Cardiac fibroblast (primary cell): ENCODE measurements at regions not wholly inside any gene's neighbourhood (a gene's known extent, or its start where the extent isn't known, plus 50 kb on each side); places are given as distances from the start of the nearest gene placed in this dataset.
"Not testable (repeated sequence)": the region's sequence is repeated elsewhere in the genome, so short reads cannot be mapped to it uniquely, and the experiment has no call there.

ENCODE experiments used
- DNase-seq, 2 donors: peaks; one replicate each; pipeline versions ENCODE4 v3.0.0 to v3.0.0-alpha.2; 2010; ENCODE audit warnings: low read depth in 2 of 2
- H3K4me3 ChIP-seq, 2 donors: replicated peaks in 1 of 2; 1 replicate in 1 of 2; 2 replicates in 1 of 2; pipeline ENCODE4 v1.5.1; 2011; ENCODE audit warnings: low read depth in 2 of 2, low read length in 2 of 2, mild to moderate bottlenecking in 2 of 2, moderate library complexity in 1 of 2
- CTCF ChIP-seq: IDR thresholded peaks from one replicate; pipeline ENCODE4 v1.5.1; 2011; ENCODE audit warnings: low read depth, mild to moderate bottlenecking, low read length, inconsistent platforms

GRCh38 chr5:63008195-63008594, 429.6 kb downstream of the LRRC70 start:
- no peak overlapping the region for H3K4me3 ChIP-seq
- TF ChIP-seq CTCF, result no peak
- DNase-seq, result no peak

DNA sequence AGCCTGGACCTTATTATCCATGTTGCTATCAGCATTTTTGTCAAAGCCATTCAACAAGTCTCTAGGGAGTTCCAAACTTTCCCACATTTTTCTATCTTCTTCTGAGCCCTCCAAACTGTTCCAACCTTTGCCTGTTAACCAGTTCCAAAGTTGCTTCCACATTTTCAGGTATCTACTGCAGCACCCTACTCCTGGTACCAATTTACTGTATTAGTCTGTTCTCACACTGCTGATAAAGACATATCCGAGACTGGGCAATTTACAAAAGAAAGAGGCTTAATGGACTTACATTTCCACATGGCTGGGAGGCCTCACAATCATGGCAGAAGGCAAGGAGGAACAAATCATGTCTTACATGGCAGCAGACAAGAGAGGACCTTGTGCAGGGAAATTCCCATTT, 416.2 kb downstream of the LRRC70 start:
- DNase-seq, H3K4me3 ChIP-seq: not testable (repeated sequence)

DNA sequence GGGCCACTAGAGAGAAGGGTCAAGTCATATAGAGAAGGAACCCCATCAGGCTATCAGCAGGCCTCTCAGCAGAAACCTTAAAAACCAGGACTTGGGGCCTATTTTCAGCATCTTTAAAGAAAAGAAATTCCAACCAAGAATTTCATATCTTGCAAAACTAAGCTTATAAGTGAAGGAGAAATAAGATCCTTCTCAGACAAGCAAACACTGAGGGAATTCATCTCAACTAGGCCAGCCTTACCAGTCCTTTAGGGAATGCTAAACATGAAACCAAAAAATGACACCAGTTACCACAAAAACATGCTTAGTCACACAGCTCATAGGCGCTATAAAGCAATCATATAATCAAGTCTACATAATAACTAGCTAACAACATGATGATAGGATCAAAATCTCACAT, 407.1 kb downstream of the LRRC70 start:
- TF ChIP-seq CTCF, result no peak
- H3K4me3 ChIP-seq, result no peak overlapping the region
- DNase-seq, result no peak

DNA sequence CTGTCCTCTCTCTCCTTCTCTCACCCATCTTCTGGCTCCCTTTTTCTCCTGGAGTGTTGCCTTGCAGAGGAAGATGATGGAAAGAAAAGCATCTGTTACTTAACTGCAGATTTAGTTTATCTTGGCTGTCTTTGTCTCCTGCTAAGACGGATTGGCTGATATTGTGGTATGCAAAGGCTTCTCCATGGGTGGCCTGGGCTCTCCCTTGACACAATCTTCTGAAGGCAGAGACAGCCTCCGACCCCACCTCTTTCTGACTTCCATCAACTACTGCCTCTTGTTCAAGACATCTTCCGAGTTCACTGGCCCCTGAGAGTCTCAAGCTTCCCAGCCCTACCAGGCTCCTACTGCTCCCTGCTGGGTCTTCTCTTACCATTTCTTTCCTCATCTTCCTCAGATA, 403.7 kb downstream of the LRRC70 start:
- no peak for DNase-seq
- no peak overlapping the region for H3K4me3 ChIP-seq
- no peak for TF ChIP-seq CTCF

- no peak for TF ChIP-seq CTCF
- no peak overlapping the region for H3K4me3 ChIP-seq
- DNase-seq, result no peak
Measured at GRCh38 chr5:62980884-62981283, 402.3 kb downstream of the LRRC70 start.

GRCh38 chr5:62979472-62979871, 400.9 kb downstream of the LRRC70 start:
- no peak for TF ChIP-seq CTCF
- H3K4me3 ChIP-seq, result no peak overlapping the region
- DNase-seq, result no peak

DNA sequence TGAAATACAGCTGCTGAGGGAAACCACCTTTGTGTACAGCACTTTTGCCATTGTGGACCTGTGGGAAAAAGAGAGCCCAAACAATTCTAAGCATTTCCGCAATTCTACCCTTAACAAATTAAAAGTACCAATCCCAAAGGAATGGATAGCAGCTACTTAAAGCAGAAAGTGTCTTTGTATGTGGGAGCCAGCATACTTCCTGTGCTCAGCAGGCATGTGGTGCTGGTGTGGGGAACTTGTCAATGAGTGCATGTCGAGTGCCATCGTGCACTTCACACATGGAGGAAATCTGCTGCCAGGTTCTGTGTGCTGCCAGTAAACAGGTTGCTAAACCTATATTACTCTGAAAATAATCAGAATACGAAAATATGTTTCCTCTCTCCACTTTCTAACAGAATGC, 399.0 kb downstream of the LRRC70 start:
- no peak overlapping the region for H3K4me3 ChIP-seq
- no peak for TF ChIP-seq CTCF
- DNase-seq, result peak in 1 of 2 donors; percentile 4
